HFF-Myc (cell line): ENCODE measurements at regions not wholly inside any gene's neighbourhood (a gene's known extent, or its start where the extent isn't known, plus 50 kb on each side); places are given as distances from the start of the nearest gene placed in this dataset.

Source experiments
- DNase-seq: peaks from one replicate; pipeline ENCODE4 v3.0.0-alpha.2; 2011; ENCODE audit warnings: low read depth; ENCODE audit errors: extremely low read depth
- H3K4me3 ChIP-seq: replicated peaks from 2 replicates; pipeline ENCODE4 v1.5.1; 2011; ENCODE audit warnings: low read depth, mild to moderate bottlenecking, control low read depth, low read length
- CTCF ChIP-seq: IDR thresholded peaks from 2 replicates; pipeline ENCODE4 v1.5.1; 2012; ENCODE audit warnings: mild to moderate bottlenecking, low read depth, low read length, control low read depth; ENCODE audit errors: missing control alignments

- DNase-seq: no peak
- no peak for TF ChIP-seq CTCF
- no peak overlapping the region for H3K4me3 ChIP-seq
These were observed 219.3 kb downstream of the GLI2 start for GRCh38 chr2:120954939-120955338.

- TF ChIP-seq CTCF: no peak
- DNase-seq: no peak
- H3K4me3 ChIP-seq: no peak overlapping the region
These were observed 219.8 kb downstream of the GLI2 start for GRCh38 chr2:120955427-120955826.

- TF ChIP-seq CTCF: no peak
- H3K4me3 ChIP-seq: no peak overlapping the region
These were observed 221.0 kb downstream of the GLI2 start for GRCh38 chr2:120956486-120957156.

GRCh38 chr2:120957905-120958304, 222.2 kb downstream of the GLI2 start:
- H3K4me3 ChIP-seq: no peak overlapping the region
- no peak for DNase-seq
- TF ChIP-seq CTCF: no peak

More at GRCh38 chr2:120956486-120957156, 221.0 kb downstream of the GLI2 start:
- no peak for DNase-seq

- no peak overlapping the region for H3K4me3 ChIP-seq
- no peak for DNase-seq
- TF ChIP-seq CTCF: peak; percentile 44
These were observed 223.1 kb downstream of the GLI2 start for GRCh38 chr2:120958623-120959366.

GRCh38 chr2:120959426-120959825, 223.8 kb downstream of the GLI2 start:
- no peak for TF ChIP-seq CTCF
- no peak overlapping the region for H3K4me3 ChIP-seq
- DNase-seq: no peak
